22Rv1 (cell line): ENCODE measurements at regions not wholly inside any gene's neighbourhood (a gene's known extent, or its start where the extent isn't known, plus 50 kb on each side); places are given as distances from the start of the nearest gene placed in this dataset.

Source experiments
- CTCF ChIP-seq: fragments of 450-650 bp; IDR thresholded peaks from 2 replicates; pipeline ENCODE4 v1.5.1; 2017; ENCODE audit warnings: mild to moderate bottlenecking
- ZFX ChIP-seq: fragments of 450-650 bp; IDR thresholded peaks from 2 replicates; pipeline ENCODE4 v1.6.1; 2017; ENCODE audit warnings: antibody characterized with exemption, borderline replicate concordance

GRCh38 chr20:19907326-19908056 is 109.7 kb upstream of the NAA20 start:
- TF ChIP-seq CTCF: no peak
- no peak for TF ChIP-seq ZFX
